B cell (primary cell): ENCODE measurements at regions not wholly inside any gene's neighbourhood (a gene's known extent, or its start where the extent isn't known, plus 50 kb on each side); places are given as distances from the start of the nearest gene placed in this dataset.

ENCODE experiments used
- ATAC-seq: fragments of 200-7000 bp; cut with Tn5 transposase; one replicate; pipeline ENCODE4 v1.10.0; 2021; ENCODE audit warnings: low read depth, mild to moderate bottlenecking, moderate number of reproducible peaks, moderate library complexity
- CTCF ChIA-PET: fragments of 350-600 bp; sonication (Branson Sonifier 250); formaldehyde crosslinking; loops from one replicate; lab custom pipeline; 2021; ENCODE audit warnings: antibody characterized with exemption, inconsistent platforms; lab: Charles Lee
- POLR2A ChIA-PET: fragments of 350-600 bp; sonication (Branson Sonifier 250); formaldehyde crosslinking; loops from one replicate; lab custom pipeline; 2021; ENCODE audit warnings: antibody characterized with exemption; lab: Charles Lee
- DNase-seq: peaks from one replicate; pipeline ENCODE4 v3.0.0; 2013
- H2AFZ ChIP-seq: 2 replicates; pipeline ENCODE4 v1.6.1; 2012; ENCODE audit warnings: mild to moderate bottlenecking, low read depth, low read length; ENCODE audit not compliant: insufficient read depth, poor library complexity, severe bottlenecking
- H3K27ac ChIP-seq, 2 donors: 1 replicate in 1 of 2; 2 replicates in 1 of 2; pipeline ENCODE4 v1.5.1; 2012 to 2013; ENCODE audit warnings: low read length in 2 of 2, mild to moderate bottlenecking in 2 of 2, moderate library complexity in 1 of 2
- H3K27me3 ChIP-seq, 4 experiments: fragments of 200-600 bp in 1 of 4; sonication (generic) in 1 of 4; replicated peaks in 1 of 4; 1 replicate in 2 of 4; 2 replicates in 2 of 4; pipeline versions ENCODE4 v1.6.1 to v1.7.0; 2013 to 2016; ENCODE audit warnings: low read length in 3 of 4, mild to moderate bottlenecking in 2 of 4, mixed read lengths in 1 of 4, moderate library complexity in 1 of 4; ENCODE audit not compliant: insufficient read depth in 4 of 4, control insufficient read depth in 3 of 4; ENCODE audit errors: control extremely low read depth in 1 of 4
- H3K36me3 ChIP-seq, 2 experiments: replicated peaks in 1 of 2; 1 replicate in 1 of 2; 2 replicates in 1 of 2; pipeline versions ENCODE4 v1.6.1 to v1.7.1; 2013; ENCODE audit warnings: low read length in 1 of 2; ENCODE audit not compliant: insufficient read depth in 2 of 2, control insufficient read depth in 1 of 2; ENCODE audit errors: control extremely low read depth in 1 of 2, extremely low read depth in 1 of 2
- H3K4me1 ChIP-seq, 2 donors: fragments of 200-600 bp in 1 of 2; sonication (generic) in 1 of 2; 1 replicate in 1 of 2; 2 replicates in 1 of 2; pipeline versions ENCODE4 v1.5.1 to v1.6.1; 2013 to 2017; ENCODE audit warnings: low read length in 2 of 2; ENCODE audit not compliant: control insufficient read depth in 2 of 2, insufficient read depth in 2 of 2
- H3K4me2 ChIP-seq: replicated peaks from 2 replicates; pipeline ENCODE3; 2012; ENCODE audit warnings: mild to moderate bottlenecking, low read depth, low read length; ENCODE audit not compliant: poor library complexity, severe bottlenecking
- H3K4me3 ChIP-seq, 5 experiments: fragments of 200-600 bp in 1 of 5; sonication (generic) in 1 of 5; 1 replicate in 3 of 5; 2 replicates in 2 of 5; pipeline versions ENCODE4 v1.5.1 to v1.7.0; 2011 to 2016; ENCODE audit warnings: low read length in 4 of 5, mild to moderate bottlenecking in 4 of 5, low read depth in 2 of 5, control low read depth in 1 of 5, moderate library complexity in 1 of 5; ENCODE audit not compliant: insufficient read depth in 1 of 5; ENCODE audit errors: control extremely low read depth in 1 of 5, extremely low read depth in 1 of 5
- H3K79me2 ChIP-seq: fragments of 200-600 bp; sonication (generic); one replicate; pipeline ENCODE4 v1.6.0; 2016; ENCODE audit warnings: low read length; ENCODE audit not compliant: control insufficient read depth, insufficient read depth
- H3K9ac ChIP-seq: fragments of 200-600 bp; sonication (generic); 2 replicates; pipeline ENCODE4 v1.6.1; 2017; ENCODE audit warnings: mild to moderate bottlenecking, low read length, moderate library complexity
- H3K9me3 ChIP-seq, 3 donors: one replicate each; pipeline versions ENCODE4 v1.6.1 to v1.7.1; 2013; ENCODE audit warnings: low read length in 2 of 3; ENCODE audit not compliant: control insufficient read depth in 2 of 3, insufficient read depth in 1 of 3; ENCODE audit errors: control extremely low read depth in 1 of 3
- H4K20me1 ChIP-seq: 2 replicates; pipeline ENCODE4 v1.6.0; 2012; ENCODE audit warnings: mild to moderate bottlenecking, low read length; ENCODE audit not compliant: insufficient read depth, control insufficient read depth, poor library complexity, severe bottlenecking
- H3K27ac Mint-ChIP-seq: one replicate; pipeline ENCODE4 v1.8.0; 2021; ENCODE audit warnings: mixed read lengths
- H3K27me3 Mint-ChIP-seq: one replicate; pipeline ENCODE4 v1.8.0; 2021; ENCODE audit warnings: mixed read lengths
- H3K4me1 Mint-ChIP-seq: one replicate; pipeline ENCODE4 v1.8.0; 2021; ENCODE audit warnings: mixed read lengths
- H3K4me3 Mint-ChIP-seq: one replicate; pipeline ENCODE4 v1.8.0; 2021; ENCODE audit warnings: mixed read lengths
- H3K9me3 Mint-ChIP-seq: one replicate; pipeline ENCODE4 v1.8.0; 2022; ENCODE audit warnings: mixed read lengths; ENCODE audit not compliant: insufficient read depth
- CTCF ChIP-seq: fragments of 200-600 bp; IDR thresholded peaks from one replicate; pipeline ENCODE4 v1.8.0; 2022; ENCODE audit warnings: antibody characterized with exemption, mild to moderate bottlenecking
- EZH2 ChIP-seq: IDR thresholded peaks from 2 replicates; pipeline ENCODE4 v1.6.1; 2012; ENCODE audit warnings: borderline replicate concordance, low read depth, mild to moderate bottlenecking, moderate library complexity, low read length; ENCODE audit not compliant: insufficient read depth, poor library complexity, severe bottlenecking
- WGBS: methylation state at CpG from one replicate; pipeline ENCODE4 v1.1.5; 2013; ENCODE audit warnings: missing lambda C conversion rate; ENCODE audit not compliant: insufficient coverage; 5-methylcytosine and 5-hydroxymethylcytosine counted together
- intact Hi-C: fragments of 100-400 bp; cut with micrococcal nuclease; formaldehyde crosslinking; loops from one replicate; pipeline ENCODE4 v1.10.0; 2022

GRCh38 chr3:72594615-72595215 is 253.5 kb downstream of the SHQ1 start:
- Mint-ChIP-seq H3K9me3 (no peaks in the 10 kb centered on the region), H3K27me3 (peaks cover 46% of the 10 kb centered on the region), H3K4me1 (no peaks in the 10 kb centered on the region), H3K4me3 (no peak overlapping the region), H3K27ac (no peak overlapping the region)
- Histone ChIP-seq H3K9me3 (peaks cover 0 to 2% (median 0%) of the 10 kb centered on the region in 3 donors), H3K4me2 (no peak overlapping the region), H3K4me1 (no peaks in the 10 kb centered on the region), H2AFZ (no peak overlapping the region), H3K36me3 (no peaks in the 10 kb centered on the region), H3K27me3 (peaks cover 0 to 40% (median 5%) of the 10 kb centered on the region in 4 experiments), H3K4me3 (no peak overlapping the region), H3K9ac (no peak overlapping the region), H3K27ac (no peak overlapping the region), H4K20me1 (no peaks in the 10 kb centered on the region), H3K79me2 (no peaks in the 10 kb centered on the region)
- ChIA-PET POLR2A (no interaction called here), CTCF (no interaction called here)
- WGBS: 100% methylated on average over 1 of the region's 3 CpGs
- TF ChIP-seq CTCF (no peak), EZH2 (no peak)
- intact Hi-C loops: no loop called here
- ATAC-seq (no peak), DNase-seq (no peak)

- no peaks in the 10 kb centered on the region for H3K79me2 ChIP-seq
- ChIA-PET CTCF (no interaction called here), POLR2A (no interaction called here)
- H3K9me3 ChIP-seq: peaks cover 0 to 2% (median 0%) of the 10 kb centered on the region in 3 donors
- no peak overlapping the region for H3K4me3 ChIP-seq
- Mint-ChIP-seq H3K4me1 (no peaks in the 10 kb centered on the region), H3K27ac (no peak overlapping the region), H3K4me3 (no peak overlapping the region), H3K9me3 (no peaks in the 10 kb centered on the region), H3K27me3 (peaks cover 45% of the 10 kb centered on the region)
- H3K36me3 ChIP-seq: no peaks in the 10 kb centered on the region
- H3K27me3 ChIP-seq: peaks cover 0 to 36% (median 6%) of the 10 kb centered on the region in 4 experiments
- H2AFZ ChIP-seq: no peak overlapping the region
- 38% methylated on average over 3 of the region's 5 CpGs for WGBS
- intact Hi-C loops: no loop called here
- DNase-seq (no peak), ATAC-seq (no peak)
- H3K9ac ChIP-seq: no peak overlapping the region
- TF ChIP-seq CTCF: no peak
- no peak for TF ChIP-seq EZH2
- H3K4me2 ChIP-seq: no peak overlapping the region
- H3K27ac ChIP-seq: no peak overlapping the region
- H4K20me1 ChIP-seq: no peaks in the 10 kb centered on the region
- no peaks in the 10 kb centered on the region for H3K4me1 ChIP-seq
Measured at GRCh38 chr3:72593881-72594397, 254.3 kb downstream of the SHQ1 start.
